GM20000 (cell line): ENCODE measurements at regions not wholly inside any gene's neighbourhood (a gene's known extent, or its start where the extent isn't known, plus 50 kb on each side); places are given as distances from the start of the nearest gene placed in this dataset.

Experiments used
- DNase-seq: peaks from one replicate; pipeline ENCODE4 v3.0.0; 2012; ENCODE audit warnings: low spot score
- CTCF ChIP-seq: IDR thresholded peaks from 2 replicates; pipeline ENCODE4 v1.5.1; 2012; ENCODE audit warnings: mild to moderate bottlenecking, control low read depth; ENCODE audit errors: extremely low read depth, missing control alignments

- DNase-seq: no peak
- TF ChIP-seq CTCF: no peak
These were observed 146.6 kb upstream of the DGKB start for GRCh38 chr7:15049157-15049556.

- no peak for TF ChIP-seq CTCF
These were observed 144.3 kb upstream of the DGKB start for GRCh38 chr7:15046861-15047260.

DNA sequence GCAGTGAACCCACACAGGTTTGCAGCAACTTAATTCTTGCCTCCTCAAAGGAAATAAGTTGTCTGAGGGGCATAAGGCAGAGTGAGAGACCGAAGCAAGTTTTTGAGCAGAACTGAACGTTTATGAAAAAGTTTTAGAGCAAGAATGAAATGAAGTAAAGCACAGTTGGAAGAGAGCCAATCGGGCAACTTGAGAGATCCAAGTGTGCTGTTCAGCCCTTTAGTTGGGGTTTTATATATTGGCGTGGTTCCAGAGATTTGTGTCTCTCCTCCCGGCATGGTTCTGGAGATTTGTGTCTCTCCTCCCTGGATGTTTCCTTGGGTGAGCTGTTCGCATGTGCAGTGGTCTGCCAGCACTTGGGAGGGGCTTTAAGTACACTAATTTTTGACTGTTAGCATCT lies 141.4 kb upstream of the DGKB start:
- TF ChIP-seq CTCF: no peak
- no peak for DNase-seq

More at GRCh38 chr7:15046861-15047260, 144.3 kb upstream of the DGKB start:
- no peak for DNase-seq

DNA sequence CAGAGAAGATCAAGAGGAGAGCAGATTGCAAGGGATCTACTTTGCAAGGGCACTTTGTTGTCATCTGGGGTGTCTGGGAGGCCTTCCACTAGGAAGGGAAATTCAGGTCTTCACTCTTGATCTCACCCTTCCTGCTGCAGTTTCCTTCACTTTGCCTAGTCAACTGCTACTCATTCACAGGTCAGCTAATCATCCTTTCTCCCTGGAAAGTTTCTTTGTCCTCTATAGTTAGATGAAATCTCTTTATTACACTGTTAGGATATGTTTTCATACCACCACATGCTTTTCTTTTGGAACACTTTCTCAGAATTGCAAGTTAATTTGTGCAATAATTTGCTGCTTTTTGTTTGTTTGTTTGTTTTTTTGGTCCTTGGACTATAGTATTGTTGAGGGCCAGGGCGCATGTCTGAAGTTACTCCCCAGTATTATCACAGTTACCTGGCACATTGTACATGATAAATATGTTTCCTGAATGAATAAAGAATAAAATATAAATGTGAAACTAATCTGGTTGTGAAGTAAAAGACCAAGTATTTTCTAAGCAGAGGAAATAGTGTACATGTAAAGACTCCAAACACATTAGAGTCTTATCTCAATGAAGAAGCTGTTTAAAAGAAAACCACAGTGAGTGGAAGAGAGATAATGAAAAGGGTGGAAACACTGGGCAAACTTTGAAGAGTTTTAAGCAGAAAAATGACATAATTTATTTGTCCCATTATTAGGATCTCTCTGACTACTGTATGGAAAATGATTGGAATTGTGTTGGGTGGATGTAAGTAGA lies 139.9 kb upstream of the DGKB start:
- DNase-seq: no peak
- TF ChIP-seq CTCF: no peak

DNA sequence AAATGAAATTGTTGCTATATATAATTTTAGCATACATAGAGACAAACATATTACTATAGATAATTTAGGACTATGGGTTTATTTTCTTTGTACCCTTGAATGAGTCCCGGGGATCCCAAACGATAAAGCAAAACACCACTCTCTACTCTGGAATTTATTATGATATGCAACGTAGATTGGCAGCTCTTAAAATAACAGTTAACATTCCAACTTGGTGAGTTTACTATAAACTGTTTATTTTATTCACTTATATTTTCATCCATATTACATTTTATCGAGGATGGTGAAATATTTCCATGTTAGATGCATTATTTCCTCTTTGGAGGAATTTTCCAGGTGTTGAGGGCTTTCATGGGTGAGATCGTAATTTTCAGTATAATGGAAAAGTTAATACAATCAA lies 138.7 kb upstream of the DGKB start:
- no peak for DNase-seq
- TF ChIP-seq CTCF: no peak

DNA sequence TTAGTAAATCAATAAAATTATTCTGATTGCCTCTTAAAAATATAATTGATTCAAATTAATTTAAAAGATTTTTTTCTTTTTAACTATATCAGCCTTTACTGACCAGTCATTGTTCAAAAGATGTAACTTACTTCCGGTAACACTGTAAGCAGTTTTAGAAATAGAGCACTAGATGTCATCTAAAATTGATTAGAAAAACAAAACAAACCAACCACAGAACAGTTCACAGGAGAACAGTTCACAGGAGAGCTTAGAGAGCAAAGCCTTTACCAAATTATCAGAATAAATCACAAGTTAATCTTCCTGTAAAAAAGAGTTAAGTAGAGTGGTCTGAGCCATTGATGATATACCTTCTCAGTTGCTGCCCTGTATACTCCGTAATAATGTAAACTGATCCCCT lies 133.3 kb upstream of the DGKB start:
- no peak for TF ChIP-seq CTCF
- no peak for DNase-seq

DNA sequence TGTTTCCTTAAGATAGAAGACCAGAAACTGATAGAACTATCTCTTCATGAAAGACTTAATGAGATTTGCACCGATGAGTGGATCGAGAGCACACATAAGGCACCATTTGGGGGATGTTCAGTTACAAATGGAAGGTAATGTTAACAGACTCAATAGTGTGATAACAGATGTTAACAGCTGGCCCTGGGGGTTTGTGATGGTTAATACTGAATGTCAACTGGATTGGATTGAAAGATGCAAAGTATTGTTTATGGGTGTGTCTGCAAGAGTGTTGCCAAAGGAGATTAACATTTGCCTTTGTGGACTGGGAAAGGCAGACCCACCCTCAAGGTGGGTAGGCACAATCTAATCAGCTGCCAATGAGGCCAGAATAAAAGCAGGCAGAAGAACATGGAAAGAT lies 130.5 kb upstream of the DGKB start:
- DNase-seq: no peak
- no peak for TF ChIP-seq CTCF
